Liver (tissue), 8 donors: ENCODE measurements at regions not wholly inside any gene's neighbourhood (a gene's known extent, or its start where the extent isn't known, plus 50 kb on each side); places are given as distances from the start of the nearest gene placed in this dataset.

Experiments used
- DNase-seq: peaks from one replicate; pipeline ENCODE4 v3.0.0-alpha.2; 2017; ENCODE audit warnings: low spot score
- H3K27ac ChIP-seq, 2 donors: one replicate each; pipeline ENCODE4 v1.7.0; 2013; ENCODE audit warnings: inconsistent platforms in 2 of 2, low read length in 2 of 2, control low read depth in 1 of 2, low read depth in 1 of 2, mild to moderate bottlenecking in 1 of 2
- H3K27me3 ChIP-seq, 4 donors: one replicate each; pipeline versions ENCODE4 v1.6.1 to v1.7.0; 2013; ENCODE audit warnings: low read length in 3 of 4, inconsistent platforms in 1 of 4, mild to moderate bottlenecking in 1 of 4, moderate library complexity in 1 of 4; ENCODE audit not compliant: control insufficient read depth in 4 of 4, insufficient read depth in 4 of 4
- H3K36me3 ChIP-seq, 4 donors: one replicate each; pipeline versions ENCODE4 v1.6.1 to v1.7.0; 2013; ENCODE audit warnings: low read length in 3 of 4, mild to moderate bottlenecking in 3 of 4, low read depth in 1 of 4, moderate library complexity in 1 of 4; ENCODE audit not compliant: control insufficient read depth in 4 of 4, insufficient read depth in 3 of 4
- H3K4me1 ChIP-seq, 4 donors: one replicate each; pipeline versions ENCODE4 v1.6.1 to v1.7.0; 2013; ENCODE audit warnings: low read length in 3 of 4, mild to moderate bottlenecking in 3 of 4, moderate library complexity in 1 of 4; ENCODE audit not compliant: control insufficient read depth in 4 of 4, insufficient read depth in 4 of 4
- H3K4me3 ChIP-seq, 3 donors: one replicate each; pipeline versions ENCODE4 v1.6.1 to v1.7.0; 2013; ENCODE audit warnings: low read length in 3 of 3, control low read depth in 1 of 3, low read depth in 1 of 3, mild to moderate bottlenecking in 1 of 3
- H3K9ac ChIP-seq, 2 donors: one replicate each; pipeline ENCODE4 v1.7.0; 2013; ENCODE audit warnings: low read length in 2 of 2, mild to moderate bottlenecking in 2 of 2, moderate library complexity in 2 of 2, control low read depth in 1 of 2, low read depth in 1 of 2
- H3K9me3 ChIP-seq, 4 donors: one replicate each; pipeline versions ENCODE4 v1.6.1 to v1.7.0; 2013; ENCODE audit warnings: low read length in 3 of 4; ENCODE audit not compliant: control insufficient read depth in 4 of 4
- EGR1 ChIP-seq, 2 donors: IDR thresholded peaks; 2 replicates each; pipeline ENCODE4 v1.6.1; 2016 to 2018; ENCODE audit warnings: antibody characterized with exemption in 2 of 2, low read depth in 2 of 2
- FOXA1 ChIP-seq: IDR thresholded peaks from 2 replicates; pipeline ENCODE4 v1.6.1; 2016; ENCODE audit warnings: antibody characterized with exemption
- FOXA2 ChIP-seq: IDR thresholded peaks from 2 replicates; pipeline ENCODE4 v1.6.1; 2016; ENCODE audit warnings: antibody characterized with exemption
- GABPA ChIP-seq, 2 donors: IDR thresholded peaks in 1 of 2; conservative IDR thresholded peaks in 1 of 2; 2 replicates each; pipeline ENCODE4 v1.6.1; 2016; ENCODE audit warnings: antibody characterized with exemption in 2 of 2, mild to moderate bottlenecking in 1 of 2, moderate library complexity in 1 of 2
- HNF4A ChIP-seq, 2 donors: conservative IDR thresholded peaks; 2 replicates each; pipeline ENCODE4 v1.6.1; 2016; ENCODE audit warnings: antibody characterized with exemption in 2 of 2, mild to moderate bottlenecking in 2 of 2
- HNF4G ChIP-seq: IDR thresholded peaks from 2 replicates; pipeline ENCODE4 v1.6.1; 2016; ENCODE audit warnings: antibody characterized with exemption
- JUND ChIP-seq, 2 donors: IDR thresholded peaks; 2 replicates each; pipeline ENCODE4 v1.6.1; 2016; ENCODE audit warnings: antibody characterized with exemption in 2 of 2
- NR2F2 ChIP-seq: IDR thresholded peaks from 2 replicates; pipeline ENCODE4 v1.6.1; 2016; ENCODE audit warnings: antibody characterized with exemption
- RAD21 ChIP-seq, 2 donors: IDR thresholded peaks; 2 replicates each; pipeline ENCODE4 v1.6.1; 2016; ENCODE audit warnings: antibody characterized with exemption in 2 of 2, mild to moderate bottlenecking in 2 of 2
- RXRA ChIP-seq, 2 donors: IDR thresholded peaks; 2 replicates each; pipeline ENCODE4 v1.6.1; 2017 to 2018; ENCODE audit warnings: antibody characterized with exemption in 2 of 2, mild to moderate bottlenecking in 1 of 2
- SP1 ChIP-seq: IDR thresholded peaks from 2 replicates; pipeline ENCODE4 v1.6.1; 2018; ENCODE audit warnings: antibody characterized with exemption, mild to moderate bottlenecking
- TAF1 ChIP-seq: conservative IDR thresholded peaks from 2 replicates; pipeline ENCODE4 v1.6.1; 2016; ENCODE audit warnings: antibody characterized with exemption, mild to moderate bottlenecking
- YY1 ChIP-seq: IDR thresholded peaks from 2 replicates; pipeline ENCODE4 v1.6.1; 2016; ENCODE audit warnings: antibody characterized with exemption, mild to moderate bottlenecking
- WGBS: extraction: QIAGEN DNeasy Blood & Tissue Kit; methylation state at CpG from one replicate; pipeline ENCODE4 v1.1.7; 2013; 5-methylcytosine and 5-hydroxymethylcytosine counted together
- TF ChIP-seq, protein P1 (sequence below): IDR thresholded peaks from 2 replicates; pipeline ENCODE4 v1.6.1; 2016; ENCODE audit warnings: antibody characterized with exemption
- TF ChIP-seq, protein P2 (sequence below): IDR thresholded peaks from 2 replicates; pipeline ENCODE4 v1.6.1; 2016; ENCODE audit warnings: antibody characterized with exemption
- TF ChIP-seq, protein P3 (sequence below): IDR thresholded peaks from 2 replicates; pipeline ENCODE4 v1.6.1; 2016; ENCODE audit warnings: antibody characterized with exemption
- TF ChIP-seq, protein P4 (sequence below): fragments of 150-350 bp; IDR thresholded peaks from 2 replicates; pipeline ENCODE4 v1.5.1; 2017; ENCODE audit warnings: improper control_type of control experiment, low read depth, low read length; ENCODE audit not compliant: missing input control
- TF ChIP-seq, protein P5 (sequence below): IDR thresholded peaks from 2 replicates; pipeline ENCODE4 v1.6.1; 2016; ENCODE audit warnings: antibody characterized with exemption, mild to moderate bottlenecking
- donor health status: healthy.
- donor health status: healthy.
- donor health status: healthy.
- donor health status: healthy.
- donor health status: healthy.

DNA sequence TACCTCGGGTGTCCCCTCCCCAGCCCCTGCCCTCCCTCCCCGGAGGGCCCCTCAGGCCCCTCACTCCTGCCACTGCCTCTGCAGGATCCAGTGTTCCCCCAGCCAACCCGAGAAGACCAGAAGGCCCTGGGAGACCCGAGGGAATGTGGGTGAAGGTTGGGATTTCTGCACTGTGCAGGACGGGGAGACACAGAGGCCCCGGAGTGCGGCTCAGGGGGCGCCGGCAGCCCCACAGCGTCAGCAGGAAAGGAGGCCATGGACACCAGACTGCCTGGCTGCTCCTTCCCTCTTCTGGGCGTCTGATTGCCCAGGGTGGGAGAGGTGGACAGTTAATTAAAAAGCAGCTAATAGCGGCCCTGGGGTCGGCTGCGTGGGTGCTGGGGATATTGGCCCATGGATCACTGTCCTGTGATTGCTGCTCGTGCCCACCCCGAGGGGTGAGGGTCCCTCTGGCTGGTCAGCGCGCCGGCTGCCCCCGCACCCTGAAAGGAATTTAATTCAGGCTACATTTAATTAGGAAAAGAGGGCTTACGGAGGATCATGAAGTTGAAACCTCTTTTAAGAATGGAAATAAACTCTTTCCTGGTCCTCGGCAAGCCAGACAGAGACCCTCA, 57.8 kb upstream of the NKX1-1 start:
- H3K4me3 ChIP-seq = no peak overlapping the region
- TF ChIP-seq RAD21 (IDR thresholded peaks at IDR 0.05) (no peak), FOXA2 (no peak), EGR1 (IDR thresholded peaks at IDR 0.05; ENCODE audit: low read depth in 2 of 2) (no peak), HNF4A (conservative IDR thresholded peaks at IDR 0.05) (no peak), SP1 (no peak), RXRA (IDR thresholded peaks at IDR 0.05) (no peak), JUND (IDR thresholded peaks at IDR 0.05) (no peak), FOXA1 (no peak)
- TF ChIP-seq, protein P1, sequence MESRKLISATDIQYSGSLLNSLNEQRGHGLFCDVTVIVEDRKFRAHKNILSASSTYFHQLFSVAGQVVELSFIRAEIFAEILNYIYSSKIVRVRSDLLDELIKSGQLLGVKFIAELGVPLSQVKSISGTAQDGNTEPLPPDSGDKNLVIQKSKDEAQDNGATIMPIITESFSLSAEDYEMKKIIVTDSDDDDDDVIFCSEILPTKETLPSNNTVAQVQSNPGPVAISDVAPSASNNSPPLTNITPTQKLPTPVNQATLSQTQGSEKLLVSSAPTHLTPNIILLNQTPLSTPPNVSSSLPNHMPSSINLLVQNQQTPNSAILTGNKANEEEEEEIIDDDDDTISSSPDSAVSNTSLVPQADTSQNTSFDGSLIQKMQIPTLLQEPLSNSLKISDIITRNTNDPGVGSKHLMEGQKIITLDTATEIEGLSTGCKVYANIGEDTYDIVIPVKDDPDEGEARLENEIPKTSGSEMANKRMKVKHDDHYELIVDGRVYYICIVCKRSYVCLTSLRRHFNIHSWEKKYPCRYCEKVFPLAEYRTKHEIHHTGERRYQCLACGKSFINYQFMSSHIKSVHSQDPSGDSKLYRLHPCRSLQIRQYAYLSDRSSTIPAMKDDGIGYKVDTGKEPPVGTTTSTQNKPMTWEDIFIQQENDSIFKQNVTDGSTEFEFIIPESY = no peak
- TF ChIP-seq, protein P2, sequence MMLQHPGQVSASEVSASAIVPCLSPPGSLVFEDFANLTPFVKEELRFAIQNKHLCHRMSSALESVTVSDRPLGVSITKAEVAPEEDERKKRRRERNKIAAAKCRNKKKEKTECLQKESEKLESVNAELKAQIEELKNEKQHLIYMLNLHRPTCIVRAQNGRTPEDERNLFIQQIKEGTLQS = no peak
- TF ChIP-seq, protein P3, sequence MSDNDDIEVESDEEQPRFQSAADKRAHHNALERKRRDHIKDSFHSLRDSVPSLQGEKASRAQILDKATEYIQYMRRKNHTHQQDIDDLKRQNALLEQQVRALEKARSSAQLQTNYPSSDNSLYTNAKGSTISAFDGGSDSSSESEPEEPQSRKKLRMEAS = no peak
- H3K36me3 ChIP-seq = no peaks in the 10 kb centered on the region
- WGBS = 77% methylated on average over 22 of the region's 22 CpGs
- no peak for DNase-seq
- peaks cover 0 to 2% (median 0%) of the 10 kb centered on the region in 4 donors for H3K9me3 ChIP-seq
- H3K27ac ChIP-seq = no peak overlapping the region
- no peak overlapping the region for H3K9ac ChIP-seq
- no peaks in the 10 kb centered on the region for H3K4me1 ChIP-seq
- peaks cover 0 to 2% (median 1%) of the 10 kb centered on the region in 4 donors for H3K27me3 ChIP-seq

DNA sequence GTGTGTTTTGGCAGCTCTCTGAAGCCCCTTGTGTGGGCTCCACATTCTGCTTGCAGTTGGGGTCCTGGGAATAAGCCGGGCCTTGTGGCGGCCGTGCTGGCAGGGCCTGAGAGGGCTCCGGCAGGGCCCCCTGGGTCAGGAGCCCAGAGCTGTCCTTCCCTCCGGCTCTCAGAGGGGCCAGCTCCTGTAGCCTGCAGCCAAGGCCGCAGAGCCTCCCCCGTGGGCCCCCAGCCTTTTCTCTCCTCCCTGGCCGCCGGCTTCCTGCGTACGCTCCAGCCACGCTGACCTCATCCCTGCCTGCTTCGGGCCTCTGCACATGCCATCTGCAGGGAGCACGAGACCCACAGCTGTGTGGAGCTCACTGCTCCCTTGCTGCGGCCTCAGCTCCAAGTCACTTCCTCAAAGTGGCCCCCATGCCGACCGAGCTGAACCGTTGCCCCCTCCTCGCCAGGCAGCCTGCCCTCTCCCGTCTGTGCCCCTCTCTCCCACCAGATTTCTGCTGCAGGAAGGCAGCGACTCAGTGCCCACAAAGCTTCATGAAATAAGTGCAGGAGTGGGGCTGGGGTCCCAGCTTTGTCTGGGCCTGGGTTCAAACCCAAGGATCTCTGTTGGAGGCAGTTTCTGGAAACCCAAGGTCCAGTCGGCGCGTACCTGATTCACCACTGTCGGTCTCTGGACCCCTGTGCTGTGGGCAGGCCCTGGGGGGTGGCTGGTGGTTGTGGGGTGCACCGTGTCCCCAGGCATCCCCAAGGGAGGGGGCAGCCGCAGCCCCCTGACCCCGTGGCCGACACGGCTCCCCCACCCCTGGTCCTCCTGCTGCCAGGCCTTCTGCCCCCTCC, 57.1 kb upstream of the NKX1-1 start:
- no peaks in the 10 kb centered on the region for H3K36me3 ChIP-seq
- no peak overlapping the region for H3K9ac ChIP-seq
- no peak overlapping the region for H3K27ac ChIP-seq
- H3K4me1 ChIP-seq = no peaks in the 10 kb centered on the region
- H3K9me3 ChIP-seq = peaks cover 0 to 1% (median 0%) of the 10 kb centered on the region in 4 donors
- TF ChIP-seq RAD21 (IDR thresholded peaks at IDR 0.05) (no peak), SP1 (no peak), EGR1 (IDR thresholded peaks at IDR 0.05; ENCODE audit: low read depth in 2 of 2) (no peak), NR2F2 (no peak), HNF4G (no peak), FOXA1 (no peak), TAF1 (no peak), YY1 (no peak), GABPA (IDR thresholded peaks at IDR 0.05 in 1 of 2, conservative IDR thresholded peaks at IDR 0.05 in 1 of 2) (no peak), FOXA2 (no peak), HNF4A (conservative IDR thresholded peaks at IDR 0.05) (no peak), JUND (IDR thresholded peaks at IDR 0.05) (no peak), RXRA (IDR thresholded peaks at IDR 0.05) (no peak)
- TF ChIP-seq, protein P4, sequence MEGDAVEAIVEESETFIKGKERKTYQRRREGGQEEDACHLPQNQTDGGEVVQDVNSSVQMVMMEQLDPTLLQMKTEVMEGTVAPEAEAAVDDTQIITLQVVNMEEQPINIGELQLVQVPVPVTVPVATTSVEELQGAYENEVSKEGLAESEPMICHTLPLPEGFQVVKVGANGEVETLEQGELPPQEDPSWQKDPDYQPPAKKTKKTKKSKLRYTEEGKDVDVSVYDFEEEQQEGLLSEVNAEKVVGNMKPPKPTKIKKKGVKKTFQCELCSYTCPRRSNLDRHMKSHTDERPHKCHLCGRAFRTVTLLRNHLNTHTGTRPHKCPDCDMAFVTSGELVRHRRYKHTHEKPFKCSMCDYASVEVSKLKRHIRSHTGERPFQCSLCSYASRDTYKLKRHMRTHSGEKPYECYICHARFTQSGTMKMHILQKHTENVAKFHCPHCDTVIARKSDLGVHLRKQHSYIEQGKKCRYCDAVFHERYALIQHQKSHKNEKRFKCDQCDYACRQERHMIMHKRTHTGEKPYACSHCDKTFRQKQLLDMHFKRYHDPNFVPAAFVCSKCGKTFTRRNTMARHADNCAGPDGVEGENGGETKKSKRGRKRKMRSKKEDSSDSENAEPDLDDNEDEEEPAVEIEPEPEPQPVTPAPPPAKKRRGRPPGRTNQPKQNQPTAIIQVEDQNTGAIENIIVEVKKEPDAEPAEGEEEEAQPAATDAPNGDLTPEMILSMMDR = no peak
- TF ChIP-seq, protein P1 = no peak
- TF ChIP-seq, protein P5, sequence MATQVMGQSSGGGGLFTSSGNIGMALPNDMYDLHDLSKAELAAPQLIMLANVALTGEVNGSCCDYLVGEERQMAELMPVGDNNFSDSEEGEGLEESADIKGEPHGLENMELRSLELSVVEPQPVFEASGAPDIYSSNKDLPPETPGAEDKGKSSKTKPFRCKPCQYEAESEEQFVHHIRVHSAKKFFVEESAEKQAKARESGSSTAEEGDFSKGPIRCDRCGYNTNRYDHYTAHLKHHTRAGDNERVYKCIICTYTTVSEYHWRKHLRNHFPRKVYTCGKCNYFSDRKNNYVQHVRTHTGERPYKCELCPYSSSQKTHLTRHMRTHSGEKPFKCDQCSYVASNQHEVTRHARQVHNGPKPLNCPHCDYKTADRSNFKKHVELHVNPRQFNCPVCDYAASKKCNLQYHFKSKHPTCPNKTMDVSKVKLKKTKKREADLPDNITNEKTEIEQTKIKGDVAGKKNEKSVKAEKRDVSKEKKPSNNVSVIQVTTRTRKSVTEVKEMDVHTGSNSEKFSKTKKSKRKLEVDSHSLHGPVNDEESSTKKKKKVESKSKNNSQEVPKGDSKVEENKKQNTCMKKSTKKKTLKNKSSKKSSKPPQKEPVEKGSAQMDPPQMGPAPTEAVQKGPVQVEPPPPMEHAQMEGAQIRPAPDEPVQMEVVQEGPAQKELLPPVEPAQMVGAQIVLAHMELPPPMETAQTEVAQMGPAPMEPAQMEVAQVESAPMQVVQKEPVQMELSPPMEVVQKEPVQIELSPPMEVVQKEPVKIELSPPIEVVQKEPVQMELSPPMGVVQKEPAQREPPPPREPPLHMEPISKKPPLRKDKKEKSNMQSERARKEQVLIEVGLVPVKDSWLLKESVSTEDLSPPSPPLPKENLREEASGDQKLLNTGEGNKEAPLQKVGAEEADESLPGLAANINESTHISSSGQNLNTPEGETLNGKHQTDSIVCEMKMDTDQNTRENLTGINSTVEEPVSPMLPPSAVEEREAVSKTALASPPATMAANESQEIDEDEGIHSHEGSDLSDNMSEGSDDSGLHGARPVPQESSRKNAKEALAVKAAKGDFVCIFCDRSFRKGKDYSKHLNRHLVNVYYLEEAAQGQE = no peak
- TF ChIP-seq, protein P2 = no peak
- TF ChIP-seq, protein P3 = no peak
- DNase-seq = no peak
- no peak overlapping the region for H3K4me3 ChIP-seq
- WGBS = 60% methylated on average over 30 of the region's 30 CpGs
- H3K27me3 ChIP-seq = peaks cover 0 to 7% (median 2%) of the 10 kb centered on the region in 4 donors
